Heart left ventricle (tissue), 16 donors: ENCODE measurements at regions not wholly inside any gene's neighbourhood (a gene's known extent, or its start where the extent isn't known, plus 50 kb on each side); places are given as distances from the start of the nearest gene placed in this dataset.

Experiments used
- ATAC-seq, 4 donors: fragments of 200-7000 bp; cut with Tn5 transposase; one replicate each; pipeline ENCODE4 v1.9.1; 2020 to 2022; ENCODE audit warnings: moderate library complexity in 4 of 4, mild to moderate bottlenecking in 3 of 4, moderate number of reproducible peaks in 1 of 4
- DNase-seq, 5 donors: peaks; one replicate each; pipeline ENCODE4 v3.0.0-alpha.2; 2020
- H3K27ac ChIP-seq, 12 donors: fragments of 200-600 bp; sonication (generic) in 4 of 12; one replicate each; pipeline versions ENCODE4 v1.5.0 to v1.8.0; 2016 to 2022; ENCODE audit warnings: mild to moderate bottlenecking in 2 of 12
- H3K27me3 ChIP-seq, 9 donors: fragments of 200-600 bp; sonication (generic) in 2 of 9; one replicate each; pipeline versions ENCODE4 v1.5.1 to v1.8.0; 2016 to 2022; ENCODE audit warnings: mild to moderate bottlenecking in 3 of 9
- H3K36me3 ChIP-seq, 9 donors: fragments of 200-600 bp; sonication (generic) in 2 of 9; one replicate each; pipeline versions ENCODE4 v1.5.0 to v1.8.0; 2018 to 2022; ENCODE audit warnings: mild to moderate bottlenecking in 2 of 9
- H3K4me1 ChIP-seq, 12 donors: fragments of 200-600 bp; sonication (generic) in 4 of 12; one replicate each; pipeline versions ENCODE4 v1.5.0 to v1.8.0; 2016 to 2022; ENCODE audit warnings: mild to moderate bottlenecking in 3 of 12
- H3K4me3 ChIP-seq, 12 donors: fragments of 200-600 bp; sonication (generic) in 4 of 12; one replicate each; pipeline versions ENCODE4 v1.5.0 to v1.8.0; 2017 to 2022; ENCODE audit warnings: mild to moderate bottlenecking in 9 of 12, moderate library complexity in 4 of 12
- H3K9me3 ChIP-seq, 12 donors: fragments of 200-600 bp; sonication (generic) in 4 of 12; one replicate each; pipeline versions ENCODE4 v1.5.0 to v1.8.0; 2016 to 2022; ENCODE audit warnings: mild to moderate bottlenecking in 1 of 12
- CTCF ChIP-seq, 12 donors: fragments of 200-600 bp; sonication (generic) in 4 of 12; IDR thresholded peaks; one replicate each; pipeline versions ENCODE4 v1.5.0 to v1.8.0; 2018 to 2022; ENCODE audit warnings: antibody characterized with exemption in 12 of 12, mild to moderate bottlenecking in 5 of 12
- POLR2A ChIP-seq, 2 donors: fragments of 450-650 bp; IDR thresholded peaks; one replicate each; pipeline ENCODE4 v1.6.1; 2017; ENCODE audit warnings: antibody characterized with exemption in 2 of 2, mild to moderate bottlenecking in 2 of 2, moderate library complexity in 2 of 2
- WGBS, 4 donors: extraction: QIAGEN DNeasy Blood & Tissue Kit in 2 of 4; methylation state at CpG; one replicate each; pipeline versions ENCODE4 v1.1.5 to v1.1.7; 2013 to 2018; 5-methylcytosine and 5-hydroxymethylcytosine counted together
- intact Hi-C, 10 donors: fragments of 100-400 bp; cut with DNase I; formaldehyde crosslinking; loops; one replicate each; pipeline versions ENCODE4 v1.11.1 to v1.14.2; 2022
- donor health status: ischemic (EF 13 %, LVEDD 7.1; RV severe dilation, severe dysfunction).
- donor health status: healthy with polysubstance abuse.
- donor health status: DM: no; HTN: yes; CAD: no.
- donor health status: DM: no; HTN: no; CAD: no.
- donor health status: ischemic (EF 25% LVEDD 6.9; RV normal size, moderate dysfunction).
- donor health status: ischemic (EF 25% LVEDD 5.7; RV mildly dilated, moderate dysfunction).
- donor health status: healthy.
- donor health status: DM: yes; HTN: yes; CAD: no.
- donor health status: ischemic (EF 35%, LVEDD 5.7; RV mildly dilated, moderate dysfunction).
- donor health status: nonischemic (EF 11% LVEDD 7.7; RV severe dilation, severe dysfunction).
- donor health status: DM: yes; HTN: yes; CAD: no.
- donor health status: PGD.
- donor health status: ischemic (EF 29% LVEDD 5.4; RV normal size, mild dysfunction).
- donor health status: nonischemic (EF 23%, LVEDD 6.1; RV moderate dilation, normal function).

- no peak for DNase-seq
- Histone ChIP-seq H3K4me1 (peaks cover 0 to 32% (median 21%) of the 10 kb centered on the region in 12 donors), H3K27me3 (no peaks in the 10 kb centered on the region), H3K27ac (no peak overlapping the region), H3K4me3 (no peak overlapping the region), H3K9me3 (no peaks in the 10 kb centered on the region), H3K36me3 (no peaks in the 10 kb centered on the region)
- no peak for TF ChIP-seq CTCF (IDR thresholded peaks at IDR 0.05)
- TF ChIP-seq POLR2A (IDR thresholded peaks at IDR 0.05): no peak
- 89 to 94% (median 90%) methylated on average over 4 of the region's 4 CpGs for WGBS, 4 donors
- ATAC-seq: no peak
- intact Hi-C loops: no loop called here
These were observed 105.6 kb upstream of the SERP2 start for GRCh38 chr13:44267980-44268379.

GRCh38 chr13:44268980-44269379 lies 104.6 kb upstream of the SERP2 start:
- ATAC-seq: no peak
- no peak for DNase-seq
- no peak overlapping the region for H3K27ac ChIP-seq
- no peaks in the 10 kb centered on the region for H3K27me3 ChIP-seq
- TF ChIP-seq POLR2A (IDR thresholded peaks at IDR 0.05): no peak
- no peak for TF ChIP-seq CTCF (IDR thresholded peaks at IDR 0.05)
- peaks cover 2 to 34% (median 23%) of the 10 kb centered on the region in 12 donors for H3K4me1 ChIP-seq
- no peaks in the 10 kb centered on the region for H3K36me3 ChIP-seq
- no peak overlapping the region for H3K4me3 ChIP-seq
- H3K9me3 ChIP-seq: no peaks in the 10 kb centered on the region
- intact Hi-C loops: no loop called here

- H3K27ac ChIP-seq: peak overlapping the region in 7 of 12 donors; percentile 12 to 85 (median 70)
- no peak for ATAC-seq
- no peak for DNase-seq
- H3K4me3 ChIP-seq: no peak overlapping the region
- intact Hi-C loops: loop anchor here in 1 of 10 donors (5.0 kb wide), 1 partner anchor 37 kb away; no protein-coding TSS in a partner anchor
- H3K9me3 ChIP-seq: no peaks in the 10 kb centered on the region
- TF ChIP-seq POLR2A (IDR thresholded peaks at IDR 0.05) (no peak), CTCF (IDR thresholded peaks at IDR 0.05) (no peak)
- 94 to 95% (median 95%) methylated on average over 3 of the region's 3 CpGs for WGBS, 4 donors
- H3K4me1 ChIP-seq: peaks cover 2 to 39% (median 31%) of the 10 kb centered on the region in 12 donors
- no peaks in the 10 kb centered on the region for H3K36me3 ChIP-seq
- no peaks in the 10 kb centered on the region for H3K27me3 ChIP-seq
These were observed 103.5 kb upstream of the SERP2 start for GRCh38 chr13:44270150-44270549.

DNA sequence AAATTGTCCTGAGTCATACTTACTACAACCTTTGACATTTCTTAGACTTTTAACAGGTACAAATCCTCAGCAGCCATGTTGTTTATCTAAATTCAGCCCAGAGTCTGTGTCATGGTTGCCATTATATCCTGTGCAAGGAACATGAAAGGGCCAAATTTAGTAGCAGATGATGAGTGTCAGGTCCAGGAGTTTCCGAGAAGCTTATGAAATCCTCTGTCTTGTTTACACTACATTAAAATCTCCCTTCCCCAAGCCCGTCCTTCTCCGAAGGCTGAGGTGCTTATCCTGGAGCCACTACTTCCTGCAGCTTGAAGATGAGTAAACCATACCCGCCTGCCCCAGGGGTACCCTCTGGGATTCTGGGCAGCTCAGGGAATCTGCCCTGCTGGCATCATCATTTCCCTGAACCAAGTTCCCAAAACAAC lies 102.6 kb upstream of the SERP2 start:
- WGBS, 4 donors: 37 to 47% (median 43%) methylated on average over 4 of the region's 4 CpGs
- ATAC-seq (peak; percentile 11 to 77 (median 68)), DNase-seq (no peak)
- H3K27me3 ChIP-seq: no peaks in the 10 kb centered on the region
- H3K27ac ChIP-seq: peak overlapping the region; percentile 29 to 85 (median 70)
- peaks cover 2 to 44% (median 33%) of the 10 kb centered on the region in 12 donors for H3K4me1 ChIP-seq
- H3K36me3 ChIP-seq: no peaks in the 10 kb centered on the region
- intact Hi-C loops: loop anchor here in 1 of 10 donors (5.0 kb wide), 1 partner anchor 36 kb away; no protein-coding TSS in a partner anchor
- no peaks in the 10 kb centered on the region for H3K9me3 ChIP-seq
- H3K4me3 ChIP-seq: no peak overlapping the region
- TF ChIP-seq CTCF (IDR thresholded peaks at IDR 0.05) (no peak), POLR2A (IDR thresholded peaks at IDR 0.05) (no peak)
